ENCODE measurements at regions not wholly inside any gene's neighbourhood (a gene's known extent, or its start where the extent isn't known, plus 50 kb on each side); places are given as distances from the start of the nearest gene placed in this dataset.

DNA sequence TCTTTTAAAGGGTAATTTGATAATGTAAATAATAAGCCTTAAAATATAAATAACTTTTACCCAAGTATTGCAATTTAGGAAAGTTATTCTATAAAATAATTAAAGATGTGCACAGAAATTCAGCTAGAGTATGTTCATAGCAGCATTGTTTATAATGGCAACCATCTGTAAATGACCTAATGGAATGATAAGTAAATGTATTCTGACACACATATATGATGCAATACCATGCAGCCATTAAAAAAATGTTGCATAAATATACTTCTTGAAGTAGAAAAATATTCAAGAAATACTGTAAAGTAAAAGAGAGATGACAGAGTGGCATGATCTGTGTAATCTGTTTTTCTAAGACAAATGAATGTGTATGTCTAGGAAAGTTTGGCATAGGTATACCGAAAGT lies 545.7 kb downstream of the ZEB2 start:
- WGBS (ENCODE audit: insufficient coverage): no CpG with 5 or more reads among the region's 1 CpG
- no peak for DNase-seq
- H3K4me3 Mint-ChIP-seq: no peak overlapping the region
- no peaks in the 10 kb centered on the region for H3K4me1 Mint-ChIP-seq
- no peak for ATAC-seq (ENCODE audit: low read depth)
- Histone ChIP-seq H3K27ac (ENCODE audit: low read length in 2 of 2) (no peak overlapping the region), H3K79me2 (ENCODE audit: control insufficient read depth, insufficient read depth, low read length) (no peaks in the 10 kb centered on the region), H3K4me3 (ENCODE audit: control extremely low read depth in 1 of 5, extremely low read depth in 1 of 5, insufficient read depth in 1 of 5, low read depth in 2 of 5, low read length in 4 of 5) (no peak overlapping the region), H2AFZ (ENCODE audit: insufficient read depth, low read depth, low read length, poor library complexity, severe bottlenecking) (no peak overlapping the region), H3K9ac (ENCODE audit: low read length) (no peak overlapping the region), H3K4me1 (ENCODE audit: control insufficient read depth in 2 of 2, insufficient read depth in 2 of 2, low read length in 2 of 2) (no peaks in the 10 kb centered on the region), H4K20me1 (ENCODE audit: control insufficient read depth, insufficient read depth, low read length, poor library complexity, severe bottlenecking) (no peaks in the 10 kb centered on the region), H3K9me3 (ENCODE audit: control extremely low read depth in 1 of 3, control insufficient read depth in 2 of 3, insufficient read depth in 1 of 3, low read length in 2 of 3) (no peaks in the 10 kb centered on the region), H3K36me3 (replicated peaks in 1 of 2; ENCODE audit: control extremely low read depth in 1 of 2, control insufficient read depth in 1 of 2, extremely low read depth in 1 of 2, insufficient read depth in 2 of 2, low read length in 1 of 2) (no peaks in the 10 kb centered on the region), H3K4me2 (replicated peaks; ENCODE audit: low read depth, low read length, poor library complexity, severe bottlenecking) (no peak overlapping the region), H3K27me3 (replicated peaks in 1 of 4; ENCODE audit: control extremely low read depth in 1 of 4, control insufficient read depth in 3 of 4, insufficient read depth in 4 of 4, low read length in 3 of 4) (no peaks in the 10 kb centered on the region)
- TF ChIP-seq EZH2 (IDR thresholded peaks at IDR 0.05; ENCODE audit: borderline replicate concordance, insufficient read depth, low read depth, low read length, poor library complexity, severe bottlenecking): no peak
- TF ChIP-seq, protein P1, sequence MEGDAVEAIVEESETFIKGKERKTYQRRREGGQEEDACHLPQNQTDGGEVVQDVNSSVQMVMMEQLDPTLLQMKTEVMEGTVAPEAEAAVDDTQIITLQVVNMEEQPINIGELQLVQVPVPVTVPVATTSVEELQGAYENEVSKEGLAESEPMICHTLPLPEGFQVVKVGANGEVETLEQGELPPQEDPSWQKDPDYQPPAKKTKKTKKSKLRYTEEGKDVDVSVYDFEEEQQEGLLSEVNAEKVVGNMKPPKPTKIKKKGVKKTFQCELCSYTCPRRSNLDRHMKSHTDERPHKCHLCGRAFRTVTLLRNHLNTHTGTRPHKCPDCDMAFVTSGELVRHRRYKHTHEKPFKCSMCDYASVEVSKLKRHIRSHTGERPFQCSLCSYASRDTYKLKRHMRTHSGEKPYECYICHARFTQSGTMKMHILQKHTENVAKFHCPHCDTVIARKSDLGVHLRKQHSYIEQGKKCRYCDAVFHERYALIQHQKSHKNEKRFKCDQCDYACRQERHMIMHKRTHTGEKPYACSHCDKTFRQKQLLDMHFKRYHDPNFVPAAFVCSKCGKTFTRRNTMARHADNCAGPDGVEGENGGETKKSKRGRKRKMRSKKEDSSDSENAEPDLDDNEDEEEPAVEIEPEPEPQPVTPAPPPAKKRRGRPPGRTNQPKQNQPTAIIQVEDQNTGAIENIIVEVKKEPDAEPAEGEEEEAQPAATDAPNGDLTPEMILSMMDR (IDR thresholded peaks at IDR 0.05): no peak
- no peaks in the 10 kb centered on the region for H3K27me3 Mint-ChIP-seq
- H3K27ac Mint-ChIP-seq: no peak overlapping the region
- intact Hi-C loops (cut with micrococcal nuclease): no loop called here
- ChIA-PET CTCF (no interaction called here), POLR2A (no interaction called here)
- no peaks in the 10 kb centered on the region for H3K9me3 Mint-ChIP-seq (ENCODE audit: insufficient read depth)

DNA sequence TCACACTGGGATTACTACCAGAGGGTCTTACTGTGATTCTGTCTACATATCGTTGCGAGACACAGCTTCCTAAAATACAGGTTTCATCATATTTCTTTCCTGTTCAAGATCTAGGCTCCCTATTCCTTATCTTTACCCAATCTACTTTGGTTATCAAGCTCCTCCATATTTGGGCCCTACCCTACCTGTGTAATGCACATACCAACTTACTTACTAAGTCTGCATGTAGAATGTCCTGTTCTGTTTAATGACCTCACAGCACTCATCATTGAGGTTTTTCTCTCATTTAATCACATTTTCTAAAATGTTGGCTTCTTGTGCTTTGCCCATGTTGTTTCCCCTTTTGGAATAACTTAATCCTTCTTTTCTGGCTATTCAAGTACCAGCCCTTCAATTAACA lies 551.1 kb downstream of the ZEB2 start:
- H2AFZ ChIP-seq (ENCODE audit: insufficient read depth, low read depth, low read length, poor library complexity, severe bottlenecking): no peak overlapping the region
- H3K9me3 ChIP-seq (ENCODE audit: control extremely low read depth in 1 of 3, control insufficient read depth in 2 of 3, insufficient read depth in 1 of 3, low read length in 2 of 3): no peaks in the 10 kb centered on the region
- POLR2A ChIA-PET: no interaction called here

More for the DNA sequence above, 551.1 kb downstream of the ZEB2 start:
- Histone ChIP-seq H3K27ac (ENCODE audit: low read length in 2 of 2) (no peak overlapping the region), H3K4me1 (ENCODE audit: control insufficient read depth in 2 of 2, insufficient read depth in 2 of 2, low read length in 2 of 2) (no peaks in the 10 kb centered on the region), H3K4me2 (replicated peaks; ENCODE audit: low read depth, low read length, poor library complexity, severe bottlenecking) (no peak overlapping the region), H3K36me3 (replicated peaks in 1 of 2; ENCODE audit: control extremely low read depth in 1 of 2, control insufficient read depth in 1 of 2, extremely low read depth in 1 of 2, insufficient read depth in 2 of 2, low read length in 1 of 2) (no peaks in the 10 kb centered on the region), H3K9ac (ENCODE audit: low read length) (no peak overlapping the region), H4K20me1 (ENCODE audit: control insufficient read depth, insufficient read depth, low read length, poor library complexity, severe bottlenecking) (no peaks in the 10 kb centered on the region), H3K27me3 (replicated peaks in 1 of 4; ENCODE audit: control extremely low read depth in 1 of 4, control insufficient read depth in 3 of 4, insufficient read depth in 4 of 4, low read length in 3 of 4) (no peaks in the 10 kb centered on the region), H3K79me2 (ENCODE audit: control insufficient read depth, insufficient read depth, low read length) (no peaks in the 10 kb centered on the region), H3K4me3 (ENCODE audit: control extremely low read depth in 1 of 5, extremely low read depth in 1 of 5, insufficient read depth in 1 of 5, low read depth in 2 of 5, low read length in 4 of 5) (no peak overlapping the region)
- intact Hi-C loops (cut with micrococcal nuclease): no loop called here
- Mint-ChIP-seq H3K9me3 (ENCODE audit: insufficient read depth) (no peaks in the 10 kb centered on the region), H3K27me3 (no peaks in the 10 kb centered on the region), H3K4me3 (no peak overlapping the region), H3K27ac (no peak overlapping the region), H3K4me1 (no peaks in the 10 kb centered on the region)
- ATAC-seq (ENCODE audit: low read depth): no peak
- no peak for DNase-seq
- TF ChIP-seq, protein P1 (IDR thresholded peaks at IDR 0.05): no peak
- TF ChIP-seq EZH2 (IDR thresholded peaks at IDR 0.05; ENCODE audit: borderline replicate concordance, insufficient read depth, low read depth, low read length, poor library complexity, severe bottlenecking): no peak
- CTCF ChIA-PET: no interaction called here
- WGBS (ENCODE audit: insufficient coverage): 100% methylated on average over 2 of the region's 2 CpGs
